Activated naive CD4-positive, alpha-beta T cell treated with anti-CD3 and anti-CD28 coated beads, Interleukin-2, amount 50 U/mL, for 72 hours (primary cell): ENCODE measurements at regions not wholly inside any gene's neighbourhood (a gene's known extent, or its start where the extent isn't known, plus 50 kb on each side); places are given as distances from the start of the nearest gene placed in this dataset.
A peak's percentile ranks its signal among the peaks of the same experiment; 100 is the strongest.
"Not testable (repeated sequence)": the region's sequence is repeated elsewhere in the genome, so short reads cannot be mapped to it uniquely, and the experiment has no call there.

Source experiments
- ATAC-seq, 2 donors: fragments of 150-1000 bp; cut with Tn5 transposase; 2 replicates each; pipeline ENCODE4 v1.10.0; 2021; ENCODE audit warnings: mild to moderate bottlenecking in 2 of 2, moderate library complexity in 2 of 2
- DNase-seq, 2 donors: peaks; one replicate each; pipeline ENCODE4 v3.0.0; 2021 to 2022; ENCODE audit warnings: low spot score in 2 of 2
- H3K27ac Mint-ChIP-seq, 2 donors: one replicate each; pipeline ENCODE4 v1.8.0; 2022; ENCODE audit warnings: mild to moderate bottlenecking in 2 of 2, mixed read lengths in 2 of 2
- H3K36me3 Mint-ChIP-seq, 2 donors: one replicate each; pipeline ENCODE4 v1.8.0; 2022; ENCODE audit warnings: mixed read lengths in 2 of 2
- H3K9me3 Mint-ChIP-seq, 2 donors: one replicate each; pipeline ENCODE4 v1.8.0; 2022; ENCODE audit warnings: mixed read lengths in 2 of 2

DNA sequence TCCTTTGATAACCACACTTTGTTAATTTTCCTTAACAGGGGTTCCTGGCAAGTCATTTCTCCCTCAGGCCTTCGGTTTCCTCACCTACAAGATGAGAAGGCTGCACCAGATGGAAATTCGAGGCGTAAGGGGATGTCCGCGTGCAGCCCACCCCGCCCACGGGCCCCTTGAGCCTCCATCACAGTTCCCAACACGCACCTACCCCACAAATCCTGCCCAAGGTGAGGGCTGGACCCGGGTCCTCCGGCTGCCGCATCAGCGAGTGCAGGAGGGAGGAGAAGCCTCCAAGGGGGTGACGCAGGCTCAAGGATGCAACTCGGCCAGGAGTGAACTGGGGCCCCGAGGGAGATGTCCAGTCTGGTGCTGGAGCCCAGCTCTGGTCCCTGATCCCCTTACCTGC is 169.2 kb upstream of the TP53TG3D start:
- ATAC-seq, DNase-seq, H3K9me3 Mint-ChIP-seq, H3K36me3 Mint-ChIP-seq, H3K27ac Mint-ChIP-seq: not testable (repeated sequence)

DNA sequence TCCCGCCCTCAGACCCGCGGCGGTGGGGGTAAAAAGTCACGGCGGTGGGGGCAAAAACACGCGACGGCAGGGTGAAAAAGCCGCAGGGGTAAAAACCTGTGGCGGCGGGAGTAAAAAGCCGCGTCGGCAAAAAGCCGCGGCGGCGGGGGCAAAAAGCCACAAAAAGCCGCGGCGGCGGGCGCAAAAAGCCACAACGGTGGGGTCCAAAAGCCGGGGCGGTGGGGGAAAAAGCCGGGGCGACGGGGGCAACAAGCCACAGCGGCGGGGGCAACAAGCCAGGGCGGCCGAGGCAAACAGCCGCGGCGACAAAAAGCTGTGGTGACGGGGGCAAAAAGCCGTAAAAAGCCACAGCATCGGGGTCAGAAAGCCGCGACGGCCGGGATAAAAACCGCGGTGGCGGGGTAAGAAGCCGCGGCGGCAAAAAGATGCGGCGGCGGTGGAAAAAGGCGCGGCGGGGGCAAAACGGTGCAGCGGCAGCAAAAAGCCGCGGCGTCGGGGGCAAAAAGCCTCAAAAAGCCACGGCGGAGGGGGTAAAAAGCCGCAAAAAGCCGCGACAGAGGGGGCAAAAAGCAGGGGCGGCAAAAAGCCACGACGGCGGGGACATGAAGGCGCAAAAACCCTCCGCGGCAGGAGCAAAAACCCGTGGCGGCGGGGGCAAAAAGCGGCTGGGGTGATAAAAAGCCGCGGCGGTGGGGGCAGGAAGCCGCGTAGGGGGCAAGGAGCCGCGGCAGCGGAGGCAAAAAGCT is 168.3 kb upstream of the TP53TG3D start:
- not testable (repeated sequence) for DNase-seq, H3K27ac Mint-ChIP-seq, H3K36me3 Mint-ChIP-seq, ATAC-seq, H3K9me3 Mint-ChIP-seq

DNA sequence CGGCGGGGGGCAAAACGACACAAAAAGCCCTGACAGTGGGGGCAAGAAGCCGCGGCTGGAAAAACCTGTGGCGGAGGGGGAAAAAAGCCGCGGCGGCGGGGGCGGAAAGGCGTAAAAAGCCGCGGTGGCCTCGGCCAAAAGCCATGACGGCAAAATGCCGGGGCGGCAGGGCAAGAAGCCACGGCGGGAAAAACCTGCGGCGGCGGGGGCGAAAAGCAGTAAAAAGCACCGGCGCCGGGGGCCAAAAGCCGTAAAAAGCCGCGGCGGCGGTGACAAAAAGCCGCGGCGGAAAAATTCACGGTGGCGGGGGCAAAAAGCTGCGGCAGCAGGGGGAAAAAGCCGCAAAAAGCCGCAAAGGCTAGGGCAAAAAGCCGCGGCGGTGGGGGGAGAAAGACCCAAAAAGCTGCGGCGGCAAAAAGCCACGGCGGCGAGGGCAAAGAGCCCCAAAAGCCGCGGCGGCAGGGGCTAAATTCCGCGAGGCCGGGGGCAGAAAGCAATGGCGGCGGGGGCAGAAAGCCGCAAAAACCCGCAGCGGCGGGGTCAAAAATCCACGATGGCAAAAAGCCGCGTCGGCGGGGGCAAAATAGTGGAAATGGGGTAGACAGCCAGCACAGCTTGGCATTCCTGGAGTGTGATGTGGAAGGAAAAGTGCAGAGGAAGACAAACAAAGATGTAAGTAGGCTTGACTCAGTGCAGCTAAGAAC is 167.5 kb upstream of the TP53TG3D start:
- not testable (repeated sequence) for ATAC-seq, H3K9me3 Mint-ChIP-seq, H3K27ac Mint-ChIP-seq, H3K36me3 Mint-ChIP-seq
- DNase-seq: peak; percentile 4 to 56

DNA sequence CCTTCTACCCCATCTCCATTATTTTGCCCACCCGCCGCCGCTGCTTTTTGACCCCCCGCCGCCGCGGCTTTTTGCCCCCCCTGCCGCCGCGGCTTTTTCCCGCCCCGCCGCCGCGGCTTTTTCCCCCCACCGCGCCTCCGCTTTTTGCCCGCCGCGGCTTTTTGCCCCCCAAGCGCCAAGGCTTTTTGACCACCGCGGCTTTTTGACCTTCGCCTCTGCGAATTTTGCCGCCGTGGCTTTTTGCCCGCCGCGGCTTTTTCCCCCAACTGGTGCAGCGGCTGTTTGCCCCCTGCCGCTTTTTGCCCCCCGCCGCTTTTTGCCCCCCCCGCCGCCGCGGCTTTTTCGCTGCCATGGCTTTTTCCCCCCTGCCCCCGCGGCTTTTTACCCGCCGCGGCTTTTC is 137.5 kb upstream of the TP53TG3D start:
- H3K36me3 Mint-ChIP-seq, ATAC-seq, H3K27ac Mint-ChIP-seq, H3K9me3 Mint-ChIP-seq, DNase-seq: not testable (repeated sequence)

DNA sequence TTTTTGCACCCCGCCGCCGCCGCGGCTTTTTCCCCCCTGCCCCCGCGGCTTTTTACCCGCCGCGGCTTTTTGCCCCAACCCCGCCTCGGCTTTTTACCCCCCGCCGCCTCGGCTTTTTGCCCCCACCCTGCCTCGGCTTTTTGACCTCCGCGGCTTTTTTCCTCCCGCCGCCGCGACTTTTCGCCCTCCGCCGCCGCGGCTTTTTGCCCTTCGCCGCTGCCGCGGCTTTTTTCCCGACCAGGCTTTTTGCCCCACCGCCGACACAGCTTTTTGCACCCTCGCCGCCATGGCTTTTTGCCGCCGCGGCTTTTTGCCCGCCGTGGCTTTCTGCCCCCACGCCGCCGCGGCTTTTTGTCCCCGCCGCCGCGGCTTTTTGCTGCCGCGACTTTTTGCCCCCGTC is 137.0 kb upstream of the TP53TG3D start:
- Mint-ChIP-seq H3K9me3 (no peaks in the 10 kb centered on the region), H3K36me3 (no peaks in the 10 kb centered on the region), H3K27ac (no peak overlapping the region)
- DNase-seq (peak in 1 of 2 donors; percentile 1), ATAC-seq (no peak)

DNA sequence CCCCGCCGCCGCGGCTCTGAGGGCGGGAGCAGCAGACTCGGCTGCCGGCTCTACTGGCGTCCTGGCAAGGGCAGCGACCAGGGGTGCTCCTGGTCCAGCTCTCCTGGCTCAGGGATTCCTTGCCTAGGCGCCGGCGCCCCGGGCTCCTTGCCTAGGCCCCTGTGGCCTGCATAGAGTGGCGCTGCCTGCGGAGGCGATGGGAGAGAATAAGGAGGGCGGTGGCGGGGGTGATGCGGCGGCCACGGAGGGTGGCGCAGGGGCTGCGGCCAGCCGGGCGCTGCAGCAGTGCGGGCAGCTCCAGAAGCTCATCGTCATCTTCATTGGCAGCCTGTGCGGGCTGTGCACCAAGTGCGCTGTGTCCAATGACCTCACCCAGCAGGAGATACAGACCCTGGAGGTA is 136.6 kb upstream of the TP53TG3D start:
- not testable (repeated sequence) for ATAC-seq, DNase-seq, H3K27ac Mint-ChIP-seq, H3K36me3 Mint-ChIP-seq, H3K9me3 Mint-ChIP-seq

DNA sequence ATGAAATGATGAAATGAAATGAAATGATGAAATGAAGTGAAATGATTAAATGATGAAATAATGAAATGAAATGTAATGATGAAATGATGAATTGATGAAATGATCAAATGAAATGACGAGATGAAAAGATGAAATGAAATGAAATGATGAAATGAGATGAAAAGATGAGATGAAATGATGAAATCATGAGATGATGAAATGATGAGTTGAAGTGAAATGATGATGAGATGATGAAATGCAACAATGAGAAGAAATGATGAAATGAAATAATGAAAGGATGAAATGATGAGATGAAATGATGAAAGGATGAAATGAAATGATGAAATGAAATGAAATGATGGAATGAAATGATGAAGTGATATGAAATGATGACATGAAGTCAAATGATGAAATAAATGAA is 132.7 kb upstream of the TP53TG3D start:
- not testable (repeated sequence) for ATAC-seq, H3K27ac Mint-ChIP-seq, H3K36me3 Mint-ChIP-seq, DNase-seq, H3K9me3 Mint-ChIP-seq

DNA sequence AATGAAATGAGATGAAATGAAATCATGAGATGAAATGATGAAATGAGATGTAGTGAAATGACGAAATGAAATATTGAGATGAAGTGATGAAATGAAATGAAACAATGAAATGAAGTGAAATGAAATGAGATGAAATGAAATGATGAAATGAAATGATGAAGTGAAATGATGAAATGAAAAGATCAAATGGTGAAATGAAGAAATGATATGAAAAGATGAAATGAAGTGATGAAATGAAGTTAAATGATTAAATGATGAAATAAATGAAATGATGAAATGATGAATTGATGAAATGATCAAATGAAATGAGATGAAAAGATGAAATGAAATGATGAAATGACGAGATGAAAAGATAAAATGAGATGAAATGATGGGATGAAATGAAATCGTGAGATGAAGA is 132.3 kb upstream of the TP53TG3D start:
- ATAC-seq, H3K36me3 Mint-ChIP-seq, H3K9me3 Mint-ChIP-seq, DNase-seq, H3K27ac Mint-ChIP-seq: not testable (repeated sequence)

DNA sequence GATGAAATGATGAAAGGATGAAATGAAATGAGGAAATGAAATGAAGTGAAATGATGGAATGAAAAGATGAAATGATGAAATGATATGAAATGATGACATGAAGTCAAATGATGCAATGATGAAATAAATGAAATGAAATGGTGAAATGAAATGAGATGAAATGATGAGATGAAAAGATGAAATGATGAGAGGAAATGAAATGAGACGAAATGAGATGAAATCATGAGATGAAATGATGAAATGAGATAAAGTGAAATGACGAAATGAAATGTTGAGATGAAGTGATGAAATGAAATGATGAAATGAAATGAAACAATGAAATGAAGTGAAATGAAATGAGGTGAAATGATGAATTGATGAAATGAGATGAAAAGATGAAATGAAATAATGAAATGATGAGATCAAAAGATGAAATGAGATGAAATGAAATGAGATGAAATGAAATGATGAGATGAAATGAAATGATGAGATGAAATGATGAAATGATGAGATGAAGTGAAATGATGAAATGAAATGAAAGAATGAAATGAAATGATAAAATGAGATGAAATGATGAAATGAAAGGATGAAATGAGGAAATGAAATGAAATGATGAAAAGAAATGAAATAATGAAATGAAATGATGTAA is 131.7 kb upstream of the TP53TG3D start:
- H3K36me3 Mint-ChIP-seq, ATAC-seq, H3K27ac Mint-ChIP-seq, DNase-seq, H3K9me3 Mint-ChIP-seq: not testable (repeated sequence)

DNA sequence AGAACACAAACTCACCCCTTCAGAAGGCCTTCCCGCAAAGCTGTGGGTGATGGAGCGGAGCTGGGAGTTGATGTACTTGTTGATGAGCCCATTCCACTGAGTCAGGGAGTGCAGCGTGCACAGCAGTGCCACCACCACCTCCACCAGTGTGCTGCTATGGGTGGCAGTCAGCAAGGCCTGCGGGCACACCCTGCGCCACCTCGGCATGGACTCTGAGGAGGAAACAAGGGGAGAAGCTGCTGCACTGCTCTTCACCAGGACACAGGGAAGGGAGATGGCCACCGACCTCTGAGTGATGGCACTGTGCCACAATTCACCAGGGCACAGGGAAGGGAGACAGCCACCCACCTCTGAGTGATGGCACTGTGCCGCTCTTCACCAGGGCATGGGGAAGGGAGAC is 100.7 kb upstream of the TP53TG3D start:
- H3K27ac Mint-ChIP-seq: not testable (repeated sequence)

DNA sequence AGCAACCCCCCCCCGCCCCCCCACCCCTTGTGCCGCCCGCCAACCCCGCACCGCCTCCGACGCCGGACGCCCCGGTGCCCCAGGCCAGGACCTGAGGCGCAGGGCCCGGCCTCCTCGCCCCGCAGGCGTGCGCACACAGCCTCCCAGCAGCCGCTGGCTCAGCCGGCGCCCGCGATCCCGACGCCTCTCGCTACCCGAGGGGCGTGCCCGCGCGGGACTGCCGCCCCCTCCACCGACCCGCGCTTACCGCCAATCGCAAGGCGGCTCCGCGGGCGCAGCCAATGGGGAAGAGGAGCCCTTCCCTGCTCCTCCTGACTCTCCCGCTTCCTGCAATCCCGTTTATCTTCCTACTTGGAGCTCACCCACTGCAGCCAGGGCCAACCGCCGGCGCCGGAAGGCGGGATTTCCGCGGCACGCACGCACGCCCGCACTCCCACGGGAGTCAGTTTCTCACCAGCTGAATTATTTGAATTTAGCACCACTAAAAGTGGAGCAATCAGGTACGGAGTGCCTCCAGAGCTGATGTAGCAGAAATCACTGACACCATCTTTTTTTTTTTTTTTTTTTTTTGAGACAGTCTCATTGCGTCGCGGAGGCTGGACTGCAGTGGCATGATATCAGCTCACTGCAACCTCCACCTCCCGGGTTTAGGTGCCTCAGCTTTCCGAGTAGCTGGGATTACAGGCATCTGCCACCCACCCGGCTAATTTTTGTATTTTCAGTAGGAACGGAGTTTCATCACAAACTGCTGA is 65.0 kb upstream of the TP53TG3D start:
- peak in 1 of 2 donors; percentile 58 for ATAC-seq
- DNase-seq, H3K27ac Mint-ChIP-seq, H3K9me3 Mint-ChIP-seq, H3K36me3 Mint-ChIP-seq: not testable (repeated sequence)

More for the DNA sequence above, 100.7 kb upstream of the TP53TG3D start:
- H3K36me3 Mint-ChIP-seq, DNase-seq, ATAC-seq, H3K9me3 Mint-ChIP-seq: not testable (repeated sequence)

DNA sequence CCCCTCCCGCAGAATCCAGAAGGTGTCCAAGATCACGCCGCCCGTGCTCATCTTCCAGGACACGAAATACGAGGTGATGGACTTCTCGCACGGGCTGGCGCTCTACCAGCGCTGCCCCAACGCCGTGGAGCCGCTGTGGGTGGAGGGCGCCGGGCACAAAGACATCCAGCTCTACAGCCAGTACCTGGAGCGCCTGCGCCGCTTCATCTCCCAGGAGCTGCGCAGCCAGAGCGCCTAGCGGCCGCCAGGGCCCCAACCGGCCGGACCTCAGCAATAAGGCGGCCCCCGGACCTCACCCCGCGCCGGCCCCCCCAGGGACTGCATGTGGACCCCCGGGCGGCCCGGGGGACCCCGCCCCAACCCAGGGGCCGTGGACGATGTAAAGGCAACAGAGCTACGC is 50.5 kb upstream of the TP53TG3D start:
- not testable (repeated sequence) for DNase-seq

More for the DNA sequence above, 50.5 kb upstream of the TP53TG3D start:
- not testable (repeated sequence) for H3K9me3 Mint-ChIP-seq, ATAC-seq, H3K27ac Mint-ChIP-seq, H3K36me3 Mint-ChIP-seq
